ENCODE measurements at regions not wholly inside any gene's neighbourhood (a gene's known extent, or its start where the extent isn't known, plus 50 kb on each side); places are given as distances from the start of the nearest gene placed in this dataset.

- TF ChIP-seq EZH2 (IDR thresholded peaks at IDR 0.05; ENCODE audit: low read depth, unreplicated experiment) (no peak), EZH2phosphoT487 (IDR thresholded peaks at IDR 0.05; ENCODE audit: unreplicated experiment) (no peak), JUNB (IDR thresholded peaks at IDR 0.05; ENCODE audit: unreplicated experiment) (no peak), POLR2AphosphoS5 (IDR thresholded peaks at IDR 0.05; ENCODE audit: low read depth) (no peak), REST (IDR thresholded peaks at IDR 0.05; ENCODE audit: unreplicated experiment) (no peak), CREB1 (CRISPR knock-in tag; IDR thresholded peaks at IDR 0.05; ENCODE audit: low read depth) (no peak), ETS1 (IDR thresholded peaks at IDR 0.05) (no peak), STAT1 (IDR thresholded peaks at IDR 0.05; ENCODE audit: unreplicated experiment) (no peak)
- TF ChIP-seq, protein P1, sequence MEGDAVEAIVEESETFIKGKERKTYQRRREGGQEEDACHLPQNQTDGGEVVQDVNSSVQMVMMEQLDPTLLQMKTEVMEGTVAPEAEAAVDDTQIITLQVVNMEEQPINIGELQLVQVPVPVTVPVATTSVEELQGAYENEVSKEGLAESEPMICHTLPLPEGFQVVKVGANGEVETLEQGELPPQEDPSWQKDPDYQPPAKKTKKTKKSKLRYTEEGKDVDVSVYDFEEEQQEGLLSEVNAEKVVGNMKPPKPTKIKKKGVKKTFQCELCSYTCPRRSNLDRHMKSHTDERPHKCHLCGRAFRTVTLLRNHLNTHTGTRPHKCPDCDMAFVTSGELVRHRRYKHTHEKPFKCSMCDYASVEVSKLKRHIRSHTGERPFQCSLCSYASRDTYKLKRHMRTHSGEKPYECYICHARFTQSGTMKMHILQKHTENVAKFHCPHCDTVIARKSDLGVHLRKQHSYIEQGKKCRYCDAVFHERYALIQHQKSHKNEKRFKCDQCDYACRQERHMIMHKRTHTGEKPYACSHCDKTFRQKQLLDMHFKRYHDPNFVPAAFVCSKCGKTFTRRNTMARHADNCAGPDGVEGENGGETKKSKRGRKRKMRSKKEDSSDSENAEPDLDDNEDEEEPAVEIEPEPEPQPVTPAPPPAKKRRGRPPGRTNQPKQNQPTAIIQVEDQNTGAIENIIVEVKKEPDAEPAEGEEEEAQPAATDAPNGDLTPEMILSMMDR (conservative IDR thresholded peaks at IDR 0.05; ENCODE audit: low read depth in 2 of 2), result no peak
Observed at GRCh38 chr9:118767571-118767970, 601.7 kb downstream of the BRINP1 start.

Measured in GM23338 (cell line).